GM10266 (cell line): ENCODE measurements at regions not wholly inside any gene's neighbourhood (a gene's known extent, or its start where the extent isn't known, plus 50 kb on each side); places are given as distances from the start of the nearest gene placed in this dataset.

Experiments
- DNase-seq: peaks from one replicate; pipeline ENCODE4 v3.0.0; 2012; ENCODE audit errors: extremely low spot score
- CTCF ChIP-seq: IDR thresholded peaks from 2 replicates; pipeline ENCODE4 v1.5.1; 2012; ENCODE audit warnings: mild to moderate bottlenecking, low read depth; ENCODE audit not compliant: control insufficient read depth, insufficient read depth; ENCODE audit errors: missing control alignments

- no peak for TF ChIP-seq CTCF
Observed at GRCh38 chrX:134747006-134747405, 50.0 kb downstream of the PABIR2 start.

GRCh38 chrX:134746410-134746785 is 50.6 kb downstream of the PABIR2 start:
- DNase-seq: no peak
- no peak for TF ChIP-seq CTCF

More at GRCh38 chrX:134747006-134747405, 50.0 kb downstream of the PABIR2 start:
- DNase-seq: no peak

- DNase-seq: no peak
- TF ChIP-seq CTCF: no peak
Observed at GRCh38 chrX:134745636-134746409, 51.2 kb downstream of the PABIR2 start.

- TF ChIP-seq CTCF: no peak
- DNase-seq: no peak
Observed at GRCh38 chrX:134743091-134743490, 53.9 kb downstream of the PABIR2 start.

GRCh38 chrX:134742573-134742972 is 54.4 kb downstream of the PABIR2 start:
- TF ChIP-seq CTCF: no peak
- DNase-seq: no peak

- TF ChIP-seq CTCF: no peak
- no peak for DNase-seq
Observed at GRCh38 chrX:134741746-134742145, 55.3 kb downstream of the PABIR2 start.

GRCh38 chrX:134738986-134739740 is 57.8 kb downstream of the PABIR2 start:
- DNase-seq: no peak
- no peak for TF ChIP-seq CTCF
